ENCODE measurements at regions not wholly inside any gene's neighbourhood (a gene's known extent, or its start where the extent isn't known, plus 50 kb on each side); places are given as distances from the start of the nearest gene placed in this dataset.

GRCh38 chr14:101009531-101009930 is 106.0 kb upstream of the RTL1 start:
- Mint-ChIP-seq H3K36me3 (no peaks in the 10 kb centered on the region), H3K27ac (no peak overlapping the region), H3K4me3 (no peak overlapping the region), H3K4me1 (no peaks in the 10 kb centered on the region), H3K9me3 (peaks cover 5% of the 10 kb centered on the region)
- no peak for DNase-seq (ENCODE audit: low spot score in 2 of 2)
- no peak for ATAC-seq

- Mint-ChIP-seq H3K4me1 (no peaks in the 10 kb centered on the region), H3K36me3 (no peaks in the 10 kb centered on the region), H3K9me3 (peaks cover 5% of the 10 kb centered on the region), H3K4me3 (no peak overlapping the region), H3K27ac (no peak overlapping the region)
- no peak for DNase-seq (ENCODE audit: low spot score in 2 of 2)
- ATAC-seq = no peak
Observed at GRCh38 chr14:101010293-101010692, 106.8 kb upstream of the RTL1 start.

- ATAC-seq (no peak), DNase-seq (ENCODE audit: low spot score in 2 of 2) (no peak)
- H3K4me1 Mint-ChIP-seq = no peaks in the 10 kb centered on the region
- H3K36me3 Mint-ChIP-seq = no peaks in the 10 kb centered on the region
- no peak overlapping the region for H3K4me3 Mint-ChIP-seq
- no peak overlapping the region for H3K27ac Mint-ChIP-seq
- H3K9me3 Mint-ChIP-seq = peaks cover 5% of the 10 kb centered on the region
Observed at GRCh38 chr14:101010835-101011234, 107.3 kb upstream of the RTL1 start.

- H3K4me3 Mint-ChIP-seq = no peak overlapping the region
- peaks cover 7% of the 10 kb centered on the region for H3K9me3 Mint-ChIP-seq
- H3K27ac Mint-ChIP-seq = no peak overlapping the region
- no peaks in the 10 kb centered on the region for H3K4me1 Mint-ChIP-seq
- no peak for DNase-seq (ENCODE audit: low spot score in 2 of 2)
- no peaks in the 10 kb centered on the region for H3K36me3 Mint-ChIP-seq
- ATAC-seq = no peak
Observed at GRCh38 chr14:101017209-101017608, 113.7 kb upstream of the RTL1 start.

- DNase-seq (ENCODE audit: low spot score in 2 of 2) = peak in 1 of 2 donors; percentile 30
- H3K27ac Mint-ChIP-seq = no peak overlapping the region
- H3K4me1 Mint-ChIP-seq = no peaks in the 10 kb centered on the region
- no peak for ATAC-seq
- no peak overlapping the region for H3K4me3 Mint-ChIP-seq
- no peaks in the 10 kb centered on the region for H3K36me3 Mint-ChIP-seq
- H3K9me3 Mint-ChIP-seq = peaks cover 7% of the 10 kb centered on the region
Observed at GRCh38 chr14:101017806-101018560, 114.5 kb upstream of the RTL1 start.

- Mint-ChIP-seq H3K4me1 (no peaks in the 10 kb centered on the region), H3K9me3 (peaks cover 7% of the 10 kb centered on the region), H3K4me3 (no peak overlapping the region), H3K27ac (no peak overlapping the region), H3K36me3 (no peaks in the 10 kb centered on the region)
- ATAC-seq = no peak
- DNase-seq (ENCODE audit: low spot score in 2 of 2) = peak in 1 of 2 donors; percentile 17
Observed at GRCh38 chr14:101018561-101019290, 115.2 kb upstream of the RTL1 start.

GRCh38 chr14:101019541-101019940 is 116.0 kb upstream of the RTL1 start:
- DNase-seq (ENCODE audit: low spot score in 2 of 2) (peak in 1 of 2 donors; percentile 8), ATAC-seq (no peak)
- no peaks in the 10 kb centered on the region for H3K4me1 Mint-ChIP-seq
- peaks cover 7% of the 10 kb centered on the region for H3K9me3 Mint-ChIP-seq
- no peak overlapping the region for H3K4me3 Mint-ChIP-seq
- no peak overlapping the region for H3K27ac Mint-ChIP-seq
- H3K36me3 Mint-ChIP-seq = no peaks in the 10 kb centered on the region

- Mint-ChIP-seq H3K27ac (no peak overlapping the region), H3K4me1 (no peaks in the 10 kb centered on the region), H3K4me3 (no peak overlapping the region), H3K9me3 (peaks cover 7% of the 10 kb centered on the region), H3K36me3 (no peaks in the 10 kb centered on the region)
- DNase-seq (ENCODE audit: low spot score in 2 of 2) (peak in 1 of 2 donors; percentile 13), ATAC-seq (no peak)
Observed at GRCh38 chr14:101019990-101020710, 116.6 kb upstream of the RTL1 start.

- no peaks in the 10 kb centered on the region for H3K4me1 Mint-ChIP-seq
- DNase-seq (ENCODE audit: low spot score in 2 of 2) (peak in 1 of 2 donors; percentile 26), ATAC-seq (no peak)
- peaks cover 7% of the 10 kb centered on the region for H3K9me3 Mint-ChIP-seq
- no peak overlapping the region for H3K27ac Mint-ChIP-seq
- H3K36me3 Mint-ChIP-seq = no peaks in the 10 kb centered on the region
- no peak overlapping the region for H3K4me3 Mint-ChIP-seq
Observed at GRCh38 chr14:101020834-101021370, 117.4 kb upstream of the RTL1 start.

GRCh38 chr14:101022121-101022520 is 118.6 kb upstream of the RTL1 start:
- Mint-ChIP-seq H3K36me3 (no peaks in the 10 kb centered on the region), H3K27ac (no peak overlapping the region), H3K4me3 (no peak overlapping the region), H3K9me3 (peaks cover 7% of the 10 kb centered on the region), H3K4me1 (no peaks in the 10 kb centered on the region)
- DNase-seq (ENCODE audit: low spot score in 2 of 2) (no peak), ATAC-seq (no peak)

GRCh38 chr14:101022916-101023435 is 119.5 kb upstream of the RTL1 start:
- no peak for DNase-seq (ENCODE audit: low spot score in 2 of 2)
- peaks cover 7% of the 10 kb centered on the region for H3K9me3 Mint-ChIP-seq
- H3K36me3 Mint-ChIP-seq = no peaks in the 10 kb centered on the region
- H3K27ac Mint-ChIP-seq = no peak overlapping the region
- ATAC-seq = no peak
- no peaks in the 10 kb centered on the region for H3K4me1 Mint-ChIP-seq
- H3K4me3 Mint-ChIP-seq = no peak overlapping the region

GRCh38 chr14:101024686-101025085 is 121.2 kb upstream of the RTL1 start:
- Mint-ChIP-seq H3K4me3 (no peak overlapping the region), H3K4me1 (no peaks in the 10 kb centered on the region), H3K27ac (no peak overlapping the region), H3K9me3 (peaks cover 5% of the 10 kb centered on the region), H3K36me3 (no peaks in the 10 kb centered on the region)
- no peak for ATAC-seq
- DNase-seq (ENCODE audit: low spot score in 2 of 2) = no peak

GRCh38 chr14:101025131-101025530 is 121.6 kb upstream of the RTL1 start:
- H3K4me1 Mint-ChIP-seq = no peaks in the 10 kb centered on the region

GRCh38 chr14:101025696-101026095 is 122.2 kb upstream of the RTL1 start:
- ATAC-seq = no peak
- Mint-ChIP-seq H3K4me3 (no peak overlapping the region), H3K27ac (no peak overlapping the region), H3K9me3 (peaks cover 1% of the 10 kb centered on the region), H3K36me3 (no peaks in the 10 kb centered on the region), H3K4me1 (no peaks in the 10 kb centered on the region)
- no peak for DNase-seq (ENCODE audit: low spot score in 2 of 2)

More at GRCh38 chr14:101025131-101025530, 121.6 kb upstream of the RTL1 start:
- Mint-ChIP-seq H3K9me3 (peaks cover 5% of the 10 kb centered on the region), H3K27ac (no peak overlapping the region), H3K36me3 (no peaks in the 10 kb centered on the region), H3K4me3 (no peak overlapping the region)
- DNase-seq (ENCODE audit: low spot score in 2 of 2) (no peak), ATAC-seq (no peak)

GRCh38 chr14:101026341-101026740 is 122.8 kb upstream of the RTL1 start:
- no peak overlapping the region for H3K4me3 Mint-ChIP-seq
- ATAC-seq (no peak), DNase-seq (ENCODE audit: low spot score in 2 of 2) (no peak)
- H3K36me3 Mint-ChIP-seq = no peaks in the 10 kb centered on the region
- H3K9me3 Mint-ChIP-seq = no peaks in the 10 kb centered on the region
- no peak overlapping the region for H3K27ac Mint-ChIP-seq
- H3K4me1 Mint-ChIP-seq = no peaks in the 10 kb centered on the region

Measured in stimulated activated effector memory CD8-positive, alpha-beta T cell treated with anti-CD3 and anti-CD28 coated beads, Interleukin-12 subunit alpha, Interleukin-12 subunit beta, amount 100 ng/mL, for 72 hours (primary cell).